Nucleus accumbens (tissue), 56 donors: ENCODE measurements at regions not wholly inside any gene's neighbourhood (a gene's known extent, or its start where the extent isn't known, plus 50 kb on each side); places are given as distances from the start of the nearest gene placed in this dataset.

Experiments used
- DNase-seq, 56 donors: peaks; one replicate each; lab custom pipeline; 2025; lab: John Stamatoyannopoulos, UW

- DNase-seq: no peak
Observed at GRCh38 chr5:87094347-87094746, 173.3 kb upstream of the RASA1 start.

GRCh38 chr5:87094833-87095232 lies 172.8 kb upstream of the RASA1 start:
- no peak for DNase-seq

GRCh38 chr5:87095787-87096186 lies 171.9 kb upstream of the RASA1 start:
- no peak for DNase-seq

- DNase-seq: no peak
Observed at GRCh38 chr5:87097664-87098063, 170.0 kb upstream of the RASA1 start.

- DNase-seq: no peak
Observed at GRCh38 chr5:87099291-87099839, 168.3 kb upstream of the RASA1 start.

GRCh38 chr5:87099968-87100367 lies 167.7 kb upstream of the RASA1 start:
- DNase-seq: no peak

- DNase-seq: no peak
Observed at GRCh38 chr5:87101321-87101720, 166.4 kb upstream of the RASA1 start.

- DNase-seq: no peak
Observed at GRCh38 chr5:87102841-87103240, 164.8 kb upstream of the RASA1 start.

GRCh38 chr5:87103616-87104287 lies 163.9 kb upstream of the RASA1 start:
- DNase-seq: no peak

- no peak for DNase-seq
Observed at GRCh38 chr5:87105577-87105976, 162.1 kb upstream of the RASA1 start.

- DNase-seq: no peak
Observed at GRCh38 chr5:87109746-87110145, 157.9 kb upstream of the RASA1 start.

GRCh38 chr5:87110721-87111120 lies 157.0 kb upstream of the RASA1 start:
- no peak for DNase-seq

GRCh38 chr5:87113861-87114260 lies 153.8 kb upstream of the RASA1 start:
- DNase-seq: no peak

- DNase-seq: no peak
Observed at GRCh38 chr5:87114631-87115030, 153.1 kb upstream of the RASA1 start.

GRCh38 chr5:87115839-87116364 lies 151.8 kb upstream of the RASA1 start:
- no peak for DNase-seq

GRCh38 chr5:87116825-87117512 lies 150.7 kb upstream of the RASA1 start:
- DNase-seq: no peak

GRCh38 chr5:87119588-87119987 lies 148.1 kb upstream of the RASA1 start:
- no peak for DNase-seq

GRCh38 chr5:87120518-87121303 lies 147.0 kb upstream of the RASA1 start:
- DNase-seq: no peak

GRCh38 chr5:87121304-87122150 lies 146.2 kb upstream of the RASA1 start:
- peak in 1 of 56 donors; percentile 3 for DNase-seq
